ENCODE measurements at regions not wholly inside any gene's neighbourhood (a gene's known extent, or its start where the extent isn't known, plus 50 kb on each side); places are given as distances from the start of the nearest gene placed in this dataset.

DNA sequence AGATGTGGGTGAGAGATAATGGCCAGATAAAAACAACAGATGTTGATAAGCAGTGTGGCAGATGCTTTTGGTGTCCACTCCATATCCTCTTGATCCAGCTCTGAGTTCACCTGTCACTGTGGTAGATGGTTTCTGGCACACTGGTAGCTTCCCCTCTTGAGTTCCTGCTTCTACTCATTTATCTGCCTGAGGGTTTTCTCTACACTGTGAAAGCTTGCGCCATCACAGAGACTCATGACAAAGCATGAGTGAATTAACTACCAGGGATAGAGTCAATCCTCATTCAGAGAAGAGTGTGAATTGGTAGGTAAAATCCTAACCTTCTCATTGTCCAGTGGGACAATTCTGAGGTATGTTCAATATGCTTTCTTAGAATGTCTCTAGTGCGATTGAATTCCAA, 50.0 kb upstream of the ARHGEF26 start:
- Mint-ChIP-seq H3K4me3 (no peak overlapping the region), H3K36me3 (ENCODE audit: low read depth) (no peaks in the 10 kb centered on the region), H3K27ac (no peak overlapping the region), H3K9me3 (peaks cover 7% of the 10 kb centered on the region), H3K27me3 (peaks cover 15% of the 10 kb centered on the region), H3K4me1 (ENCODE audit: low read depth) (no peaks in the 10 kb centered on the region)
- TF ChIP-seq, protein P1, sequence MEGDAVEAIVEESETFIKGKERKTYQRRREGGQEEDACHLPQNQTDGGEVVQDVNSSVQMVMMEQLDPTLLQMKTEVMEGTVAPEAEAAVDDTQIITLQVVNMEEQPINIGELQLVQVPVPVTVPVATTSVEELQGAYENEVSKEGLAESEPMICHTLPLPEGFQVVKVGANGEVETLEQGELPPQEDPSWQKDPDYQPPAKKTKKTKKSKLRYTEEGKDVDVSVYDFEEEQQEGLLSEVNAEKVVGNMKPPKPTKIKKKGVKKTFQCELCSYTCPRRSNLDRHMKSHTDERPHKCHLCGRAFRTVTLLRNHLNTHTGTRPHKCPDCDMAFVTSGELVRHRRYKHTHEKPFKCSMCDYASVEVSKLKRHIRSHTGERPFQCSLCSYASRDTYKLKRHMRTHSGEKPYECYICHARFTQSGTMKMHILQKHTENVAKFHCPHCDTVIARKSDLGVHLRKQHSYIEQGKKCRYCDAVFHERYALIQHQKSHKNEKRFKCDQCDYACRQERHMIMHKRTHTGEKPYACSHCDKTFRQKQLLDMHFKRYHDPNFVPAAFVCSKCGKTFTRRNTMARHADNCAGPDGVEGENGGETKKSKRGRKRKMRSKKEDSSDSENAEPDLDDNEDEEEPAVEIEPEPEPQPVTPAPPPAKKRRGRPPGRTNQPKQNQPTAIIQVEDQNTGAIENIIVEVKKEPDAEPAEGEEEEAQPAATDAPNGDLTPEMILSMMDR (IDR thresholded peaks at IDR 0.05): no peak
- intact Hi-C loops (cut with DNase I, micrococcal nuclease): no loop called here
- DNase-seq (no peak), ATAC-seq (ENCODE audit: poor library complexity) (no peak)
- ChIA-PET POLR2A (no interaction called here), CTCF (no interaction called here)
- Histone ChIP-seq H3K27ac (ENCODE audit: low read depth in 1 of 2, low read length in 2 of 2) (no peak overlapping the region), H3K9me3 (ENCODE audit: control insufficient read depth in 1 of 2, insufficient read depth in 1 of 2, low read length in 2 of 2) (no peaks in the 10 kb centered on the region), H3K4me1 (ENCODE audit: insufficient read depth, low read length) (no peaks in the 10 kb centered on the region), H3K4me3 (ENCODE audit: low read length) (no peak overlapping the region), H3K27me3 (ENCODE audit: control insufficient read depth in 1 of 2, insufficient read depth in 2 of 2, low read length in 2 of 2) (no peaks in the 10 kb centered on the region), H3K36me3 (ENCODE audit: insufficient read depth, low read length) (no peaks in the 10 kb centered on the region)
